GM21390 (cell line): ENCODE measurements at regions not wholly inside any gene's neighbourhood (a gene's known extent, or its start where the extent isn't known, plus 50 kb on each side); places are given as distances from the start of the nearest gene placed in this dataset.

Experiments
- ATAC-seq: cut with Tn5 transposase; IDR thresholded peaks from one replicate; pipeline ENCODE4 v1.9.1; 2021; ENCODE audit not compliant: unreplicated experiment

DNA sequence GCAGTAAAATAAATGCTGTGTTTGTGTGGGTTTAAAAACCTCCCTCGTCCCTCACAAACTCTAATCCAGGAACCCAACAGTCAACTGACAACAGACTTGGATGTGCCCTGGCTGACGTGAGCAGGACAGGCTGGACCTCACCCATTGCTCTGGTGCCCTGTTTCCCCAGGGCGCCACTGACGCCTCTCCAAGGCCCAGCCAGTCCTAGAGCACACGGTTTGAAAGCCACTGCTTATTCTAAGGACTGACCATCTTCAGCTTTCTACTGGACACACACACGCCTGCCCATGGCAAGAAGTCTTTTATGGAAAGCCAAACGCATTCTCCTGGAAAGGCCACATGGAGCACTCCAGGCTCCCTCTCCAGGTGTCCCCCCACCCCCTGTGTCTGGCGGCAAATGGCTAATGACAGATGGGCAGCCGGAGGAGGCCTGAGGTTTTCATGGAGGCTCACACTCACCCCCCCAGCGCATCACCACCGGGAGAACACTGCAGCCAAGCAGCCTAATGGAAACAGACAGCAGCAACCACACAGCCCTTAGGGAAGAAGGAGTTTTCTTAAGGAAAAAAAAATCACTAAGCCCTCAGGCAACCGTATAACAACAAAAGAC is 319.2 kb downstream of the SOX9 start:
- no peak for ATAC-seq

GRCh38 chr17:72440961-72441360 is 320.1 kb downstream of the SOX9 start:
- ATAC-seq = no peak

DNA sequence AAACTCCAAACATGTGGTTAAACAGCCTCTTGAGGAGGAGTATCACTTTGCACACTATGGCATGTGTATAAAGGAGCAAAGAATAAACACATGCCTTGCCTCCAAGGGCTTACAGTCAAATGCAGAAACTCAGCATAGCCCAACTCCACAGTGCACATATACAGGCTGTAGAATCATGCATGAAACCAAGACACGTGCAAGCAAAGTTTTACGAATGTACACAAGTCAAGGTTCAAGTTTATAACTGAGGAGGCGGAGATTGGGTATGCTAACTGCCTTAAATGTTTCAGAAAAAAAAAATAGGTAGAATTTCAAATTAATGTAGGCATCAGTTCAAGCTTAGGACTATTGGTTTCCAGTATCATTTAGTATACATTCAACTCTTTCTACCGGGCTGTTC is 321.1 kb downstream of the SOX9 start:
- ATAC-seq = no peak

- ATAC-seq = no peak
These were observed 323.8 kb downstream of the SOX9 start for GRCh38 chr17:72444517-72445054.

DNA sequence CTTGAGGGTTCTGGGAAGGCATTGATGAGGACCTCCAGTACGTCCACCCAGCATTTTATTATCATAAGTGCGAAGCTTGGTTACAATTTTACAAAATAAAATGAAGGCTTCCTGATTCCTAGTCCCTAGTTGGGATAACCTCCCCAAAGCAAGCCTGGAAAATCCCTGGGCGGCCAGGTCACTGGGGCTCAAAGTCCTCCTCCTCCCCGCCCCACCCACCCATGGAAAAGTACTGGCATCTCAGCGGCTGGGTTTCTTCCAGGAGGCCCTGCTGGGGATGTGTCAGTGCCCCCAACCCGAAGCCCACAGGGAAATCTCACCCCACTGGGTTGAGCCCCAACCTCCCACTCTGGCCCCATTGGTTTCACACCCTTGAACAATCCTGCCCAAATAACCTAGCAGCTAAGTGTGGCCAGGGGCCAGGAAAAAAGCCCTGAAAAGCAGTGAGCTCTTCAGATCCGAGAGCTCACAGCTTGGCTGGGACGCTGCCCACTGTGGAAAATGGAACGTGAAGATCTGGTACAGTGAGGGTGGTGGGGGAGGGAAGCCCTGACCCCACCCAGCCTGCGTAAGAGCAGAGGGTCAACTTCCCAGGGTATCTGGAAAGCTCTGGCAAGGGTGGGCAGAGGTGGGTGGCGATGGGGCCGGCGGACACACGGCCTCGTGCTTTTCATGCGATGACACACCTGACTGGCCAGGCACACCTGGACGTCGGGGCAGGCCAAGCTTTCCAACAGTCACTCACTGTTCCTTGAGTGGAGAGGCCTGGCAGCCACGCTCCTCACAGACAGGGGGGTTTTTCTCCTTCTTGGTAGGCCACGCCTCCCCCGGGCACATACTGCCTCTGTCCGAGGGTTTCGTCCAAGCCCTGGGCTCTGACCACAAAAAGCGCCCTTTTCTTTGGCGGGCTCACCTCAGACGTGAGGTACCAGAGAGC is 324.5 kb downstream of the SOX9 start:
- no peak for ATAC-seq

GRCh38 chr17:72446118-72446517 is 325.3 kb downstream of the SOX9 start:
- no peak for ATAC-seq

DNA sequence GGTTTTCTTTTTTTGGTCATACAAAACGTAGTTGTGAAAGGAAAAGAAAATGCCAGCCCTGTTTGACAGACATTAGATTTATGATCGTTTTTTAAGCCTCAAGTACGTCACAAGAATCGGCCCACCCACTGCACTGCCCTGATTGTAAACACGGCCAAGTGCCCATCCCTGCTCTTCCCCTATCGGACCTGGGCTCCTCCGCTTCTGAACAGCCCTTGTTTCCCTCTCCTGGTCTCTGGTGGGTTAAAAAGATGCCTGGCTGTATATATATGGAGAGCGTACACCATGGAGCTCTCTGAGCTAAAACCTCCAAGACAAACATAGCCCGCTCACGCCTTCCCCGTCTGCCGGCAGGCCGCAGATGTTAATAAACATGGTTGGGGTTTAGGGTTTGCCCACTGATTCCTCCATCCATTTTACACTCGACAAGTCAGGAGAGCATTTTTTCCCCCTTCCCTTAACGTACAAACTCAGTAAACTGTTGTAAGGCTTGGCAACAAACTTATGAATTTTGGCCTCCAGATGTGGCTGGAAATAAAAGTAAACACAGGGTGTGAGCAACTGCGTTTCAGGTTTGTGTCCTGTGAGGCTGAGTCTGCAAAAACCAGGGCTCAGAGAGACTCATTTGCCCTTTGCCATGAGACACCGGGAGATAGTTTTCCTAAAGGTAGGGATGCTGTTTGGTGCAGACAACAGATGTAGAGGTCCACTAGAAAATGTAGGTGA is 325.9 kb downstream of the SOX9 start:
- no peak for ATAC-seq

- no peak for ATAC-seq
These were observed 326.4 kb downstream of the SOX9 start for GRCh38 chr17:72447251-72447640.

DNA sequence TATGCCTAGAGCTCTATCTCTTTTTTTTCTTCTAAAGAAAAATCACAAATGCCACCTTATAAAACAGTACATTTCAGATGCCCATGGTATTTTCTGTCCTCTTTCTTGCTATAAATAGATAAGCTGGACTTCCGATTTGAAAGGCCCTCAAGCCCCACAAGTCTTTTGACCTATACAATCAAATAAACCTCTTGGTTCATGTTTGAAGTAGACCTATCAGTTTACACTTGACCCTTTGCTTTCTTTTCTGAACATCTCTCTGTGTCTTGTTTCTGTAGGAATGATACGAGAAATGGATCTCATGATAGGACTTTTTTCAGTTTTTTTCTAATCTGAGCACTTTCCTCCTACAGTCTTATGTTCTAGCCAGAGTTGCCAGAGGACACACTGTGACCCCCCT is 327.2 kb downstream of the SOX9 start:
- no peak for ATAC-seq

DNA sequence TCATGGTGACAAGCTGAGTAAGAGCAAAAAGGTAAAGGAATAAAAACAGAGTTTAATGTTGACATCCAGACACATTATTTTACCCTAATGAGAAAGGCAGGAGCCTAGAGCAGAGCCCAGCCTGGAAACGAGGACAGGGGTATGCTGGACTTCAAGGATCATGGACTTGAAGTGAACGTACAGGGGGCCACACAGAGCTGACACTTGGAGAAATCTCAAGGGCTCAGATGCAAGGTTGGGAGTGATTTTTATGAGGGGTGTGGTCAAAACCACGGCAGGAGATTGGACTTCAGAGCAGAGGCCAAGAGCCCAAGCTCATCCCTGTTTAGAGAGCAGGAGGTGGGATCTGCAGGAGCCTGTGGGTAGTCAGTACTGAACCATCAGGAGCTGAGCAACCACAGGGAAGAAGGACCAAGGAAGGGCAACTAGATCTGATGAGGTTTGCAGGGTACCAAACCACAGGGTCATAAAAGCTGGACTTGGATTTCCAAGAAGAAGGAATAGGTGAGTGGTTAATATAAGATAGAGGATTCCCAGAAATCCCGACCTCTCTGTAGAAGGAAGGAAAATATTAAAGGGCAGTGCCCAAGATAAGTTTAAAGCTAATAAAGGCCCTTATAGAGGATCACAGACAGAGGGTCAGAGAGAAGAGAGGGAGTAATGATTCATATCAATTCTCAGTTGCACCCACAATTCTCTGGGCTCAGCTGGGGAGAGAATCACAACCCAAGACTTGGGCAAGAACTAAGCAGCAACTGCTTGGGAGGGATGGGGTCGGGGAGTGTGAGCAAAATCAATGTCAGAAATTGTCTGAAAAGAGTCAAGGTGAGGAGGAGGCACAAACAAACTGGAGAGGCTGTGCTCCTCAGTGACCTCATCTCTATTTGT is 331.7 kb downstream of the SOX9 start:
- no peak for ATAC-seq

- ATAC-seq = no peak
These were observed 333.5 kb downstream of the SOX9 start for GRCh38 chr17:72454342-72454741.

DNA sequence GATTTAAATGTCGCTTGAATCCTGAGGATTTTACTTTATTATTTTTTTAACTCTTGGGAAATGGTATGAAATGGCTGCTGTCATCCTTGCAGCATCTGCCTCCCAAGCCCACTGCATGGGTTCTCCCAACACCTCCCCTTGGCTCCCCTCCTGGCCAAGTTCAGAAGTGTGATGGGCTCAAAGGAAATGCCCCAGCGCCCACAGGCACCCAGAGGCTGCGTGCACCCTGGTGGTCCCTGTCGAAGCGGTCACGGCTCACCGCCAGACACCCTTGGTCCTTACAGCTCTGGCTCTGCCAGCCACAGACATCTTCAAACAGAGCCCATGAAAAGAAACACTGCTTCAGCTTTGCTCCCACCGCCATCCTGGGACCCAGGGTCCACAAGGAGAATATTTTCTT is 334.7 kb downstream of the SOX9 start:
- ATAC-seq = no peak

- ATAC-seq = no peak
These were observed 335.3 kb downstream of the SOX9 start for GRCh38 chr17:72456075-72456474.

DNA sequence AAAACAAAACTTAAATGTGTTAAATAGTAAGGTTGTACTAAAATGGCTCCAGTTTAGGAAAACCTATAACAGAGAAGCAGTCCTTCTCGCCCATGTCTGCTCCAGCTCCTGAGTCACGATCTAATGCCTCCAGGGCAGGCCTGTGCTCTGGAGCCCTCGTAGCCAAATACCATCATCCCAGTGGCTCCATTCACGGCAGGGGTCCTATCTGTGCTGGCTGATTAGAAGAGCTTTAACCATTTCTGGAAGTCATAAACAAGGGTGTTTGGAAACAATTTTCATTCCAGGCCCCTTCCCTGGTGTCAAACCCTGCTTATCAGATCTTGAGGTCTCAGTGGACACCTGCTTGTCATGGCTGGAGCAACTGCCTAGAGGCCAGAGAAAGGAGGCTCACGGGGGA is 336.9 kb downstream of the SOX9 start:
- ATAC-seq = no peak

- no peak for ATAC-seq
These were observed 337.5 kb downstream of the SOX9 start for GRCh38 chr17:72458301-72458700.

- no peak for ATAC-seq
These were observed 339.9 kb downstream of the SOX9 start for GRCh38 chr17:72460711-72461110.

GRCh38 chr17:72461757-72462156 is 340.9 kb downstream of the SOX9 start:
- ATAC-seq = no peak

DNA sequence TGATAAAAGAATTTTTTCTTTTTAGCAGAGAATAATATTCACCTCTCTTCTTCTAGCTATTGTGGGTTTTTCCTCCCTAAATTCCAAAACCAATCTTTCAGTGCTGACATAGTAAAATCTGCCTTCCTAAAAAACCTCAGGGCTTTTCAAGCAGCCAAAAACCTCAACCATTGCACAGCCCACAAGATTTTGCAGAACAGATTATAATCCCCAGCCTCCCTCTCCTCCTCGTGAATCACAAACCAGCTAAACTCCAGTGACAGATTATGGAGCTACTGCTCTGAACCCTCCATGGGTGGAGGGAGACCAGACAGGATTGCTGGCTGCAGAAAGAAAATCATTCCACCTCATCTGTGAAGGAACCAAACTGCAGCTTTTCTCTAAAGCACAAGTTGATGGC is 341.6 kb downstream of the SOX9 start:
- no peak for ATAC-seq

DNA sequence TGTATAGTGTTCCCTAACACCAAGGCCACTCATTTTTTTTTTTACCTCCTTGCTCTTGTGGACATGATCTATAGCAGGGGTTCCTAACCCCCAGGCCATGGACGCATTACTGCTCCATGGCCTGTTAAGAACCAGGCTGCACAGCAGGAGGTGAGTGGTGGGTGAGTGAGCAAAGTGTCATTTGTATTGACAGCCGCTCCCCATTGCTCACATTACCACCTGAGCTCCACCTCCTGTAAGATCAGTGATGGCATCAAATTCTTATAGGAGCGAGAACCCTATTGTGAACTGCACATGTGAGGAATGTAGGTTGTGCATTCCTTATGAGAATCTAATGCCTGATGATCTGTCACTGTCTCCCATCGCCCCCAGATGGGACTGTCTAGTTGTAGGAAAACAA is 342.0 kb downstream of the SOX9 start:
- ATAC-seq = no peak

DNA sequence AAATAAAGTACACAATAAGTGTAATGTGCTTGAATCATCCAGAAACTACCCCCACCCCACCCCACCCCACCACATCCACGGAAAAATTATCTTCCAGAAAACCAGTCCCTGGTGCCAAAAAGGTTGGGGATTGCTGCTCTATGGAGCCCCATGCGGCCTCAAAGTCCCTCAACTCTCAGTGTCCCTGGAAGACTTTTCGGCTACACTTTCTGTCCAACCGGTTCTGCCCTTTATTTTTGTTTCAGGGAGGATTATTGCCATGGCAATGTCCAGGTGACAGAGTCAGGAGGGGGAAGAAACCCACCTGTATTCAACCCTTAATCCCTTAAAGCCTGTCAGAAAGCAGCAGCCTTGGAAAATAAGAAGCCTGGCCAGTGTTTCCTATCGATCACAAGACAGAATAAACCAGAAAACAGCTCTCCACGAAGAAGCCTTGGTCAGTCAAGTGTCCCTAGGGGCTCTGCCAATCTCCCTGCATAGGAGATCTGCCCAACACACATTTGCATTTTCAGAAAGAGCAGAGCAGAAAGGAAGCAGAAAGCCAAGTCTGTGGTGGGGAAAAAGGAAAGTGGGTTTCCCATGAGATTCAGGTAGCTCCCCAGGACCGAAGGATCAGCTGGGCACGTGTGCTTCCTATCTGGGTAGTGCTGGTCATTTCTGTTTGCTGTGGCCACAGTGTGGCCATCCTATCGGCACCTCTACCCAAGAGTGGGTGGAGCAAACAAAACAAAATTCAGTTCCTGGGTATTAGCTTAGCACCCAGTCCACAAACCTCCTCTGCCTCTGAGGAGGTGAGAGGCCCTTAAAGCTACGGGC is 342.7 kb downstream of the SOX9 start:
- ATAC-seq = no peak
